NCI-H2081 (cell line): ENCODE measurements at regions not wholly inside any gene's neighbourhood (a gene's known extent, or its start where the extent isn't known, plus 50 kb on each side); places are given as distances from the start of the nearest gene placed in this dataset.

ENCODE experiments used
- DNase-seq, 2 experiments: peaks; one replicate each; lab custom pipeline; 2025; lab: John Stamatoyannopoulos, UW

GRCh38 chr1:94325377-94326302, 88.3 kb upstream of the ARHGAP29 start:
- DNase-seq = peak; percentile 7 to 54

- DNase-seq = no peak
Observed at GRCh38 chr1:94324178-94324544, 86.8 kb upstream of the ARHGAP29 start.

DNA sequence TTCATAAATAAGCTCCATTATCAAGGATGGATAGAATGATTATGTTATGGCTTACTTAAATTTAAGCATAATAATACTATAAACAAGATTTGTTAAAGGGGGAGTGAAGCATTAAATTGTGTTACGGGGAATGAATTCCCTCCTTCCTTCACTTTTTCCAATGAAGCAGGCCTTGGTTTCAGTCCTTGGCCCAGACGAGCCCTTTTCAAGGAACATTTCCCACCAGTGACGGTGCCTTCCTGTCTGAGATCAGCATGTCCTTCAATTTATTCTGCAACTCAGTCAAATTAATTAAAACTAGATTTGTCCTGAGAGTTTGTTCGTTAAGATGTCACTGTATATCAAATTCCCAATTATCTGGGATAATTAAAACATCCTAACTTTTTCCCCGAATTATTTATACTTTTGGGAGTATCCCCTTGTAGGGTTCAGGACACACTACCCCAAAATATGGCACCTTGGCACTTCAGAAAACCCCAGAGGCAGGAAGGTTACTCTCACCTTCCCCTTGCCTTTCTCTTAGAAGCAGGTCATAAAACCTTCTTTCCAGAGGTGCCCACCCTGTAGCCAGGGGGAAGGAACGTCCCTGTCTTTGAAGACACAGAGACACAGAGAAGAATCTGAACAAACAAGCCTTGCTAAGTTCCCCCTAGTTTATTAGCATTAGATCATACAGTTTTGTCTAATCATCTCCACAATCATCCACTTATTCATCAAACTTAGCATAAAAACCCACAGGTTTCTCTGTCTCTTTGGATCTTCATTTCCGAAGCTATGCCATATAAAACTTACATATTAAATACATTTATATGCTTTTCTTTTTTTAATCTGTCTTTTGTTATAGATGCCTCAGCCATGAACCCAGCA, 86.2 kb upstream of the ARHGAP29 start:
- no peak for DNase-seq

DNA sequence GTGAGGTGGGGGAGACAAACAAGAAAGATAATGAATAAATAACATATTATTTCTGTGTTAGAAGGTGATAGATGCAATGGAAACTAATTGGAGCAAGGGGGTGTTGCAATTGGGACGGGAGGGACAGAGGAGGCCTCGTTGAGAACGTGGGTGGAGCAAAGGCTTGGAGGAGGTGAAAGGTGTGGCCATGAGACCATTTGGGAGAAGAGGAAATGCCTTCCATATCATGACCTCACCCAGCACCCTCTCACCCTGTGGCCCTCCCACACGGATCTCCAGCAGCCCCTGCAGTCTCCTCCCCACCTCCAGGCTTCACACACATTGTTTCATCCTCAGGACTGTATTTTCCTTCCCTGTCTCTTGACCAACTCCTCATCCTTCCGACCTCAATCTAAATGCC, 85.3 kb upstream of the ARHGAP29 start:
- peak in 1 of 2 experiments; percentile 20 for DNase-seq

- peak; percentile 79 to 91 for DNase-seq
Observed at GRCh38 chr1:94321662-94322061, 84.3 kb upstream of the ARHGAP29 start.

DNA sequence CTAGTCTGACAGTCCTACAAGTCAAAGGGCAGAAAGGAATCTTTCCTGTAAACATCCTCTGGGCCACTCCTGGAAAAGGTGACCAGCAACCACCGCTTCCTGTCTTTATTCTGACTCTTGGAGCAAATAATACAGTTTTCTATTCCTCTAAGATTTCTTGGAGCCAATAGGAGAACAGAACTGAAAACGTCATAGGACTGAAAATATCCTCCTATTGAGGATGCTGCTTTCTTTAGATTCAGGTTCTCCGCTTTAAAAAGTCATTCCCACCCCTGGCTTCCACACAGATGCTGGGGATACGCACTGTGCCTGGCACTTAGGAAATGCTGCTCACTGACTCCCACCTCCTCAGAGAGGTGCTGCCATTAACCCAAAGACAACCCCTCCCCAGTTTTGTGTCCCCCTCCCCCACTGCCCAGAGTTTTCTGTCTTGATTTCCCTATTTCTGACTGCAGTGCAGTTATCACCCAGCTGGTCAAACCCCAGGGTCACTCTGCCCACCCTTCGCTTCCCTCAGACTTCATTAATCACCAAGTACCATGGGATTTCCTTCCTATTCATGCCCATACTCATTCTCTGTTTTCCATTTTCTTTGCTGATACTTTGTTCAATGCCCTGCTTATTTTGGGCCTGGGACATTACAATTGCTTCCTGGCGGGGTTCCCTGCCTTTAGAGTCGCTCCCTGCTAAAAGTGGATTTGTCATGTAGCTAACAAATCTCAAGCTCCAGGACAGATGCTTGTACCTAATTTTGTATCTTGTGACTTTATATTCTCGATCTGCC, 82.1 kb upstream of the ARHGAP29 start:
- no peak for DNase-seq

DNA sequence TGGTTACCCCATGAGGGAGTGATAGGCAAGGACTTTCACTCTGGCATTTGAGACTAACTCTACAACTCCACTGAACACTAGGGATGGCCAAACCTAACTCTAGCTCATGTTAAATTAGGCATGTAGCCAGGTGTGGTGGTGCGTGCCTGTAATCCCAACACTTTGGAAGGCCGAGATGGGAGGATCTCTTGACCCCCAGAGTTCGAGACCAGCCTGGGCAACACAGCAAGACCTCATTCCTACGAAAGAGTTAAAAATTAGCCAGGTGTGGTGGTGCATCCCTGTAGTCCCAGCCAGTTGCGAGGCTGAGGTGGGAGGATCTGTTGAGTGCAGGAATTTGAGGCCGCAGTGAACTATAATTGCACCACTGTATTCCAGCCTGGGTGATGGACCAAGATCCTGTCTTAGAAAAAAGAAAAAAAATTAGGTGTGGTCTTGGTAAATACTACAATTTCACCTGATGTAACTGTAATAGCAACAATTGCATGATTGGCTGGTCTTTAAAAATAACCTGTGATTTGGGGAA, 81.2 kb upstream of the ARHGAP29 start:
- no peak for DNase-seq

- DNase-seq = no peak
Observed at GRCh38 chr1:94317790-94318188, 80.4 kb upstream of the ARHGAP29 start.

DNA sequence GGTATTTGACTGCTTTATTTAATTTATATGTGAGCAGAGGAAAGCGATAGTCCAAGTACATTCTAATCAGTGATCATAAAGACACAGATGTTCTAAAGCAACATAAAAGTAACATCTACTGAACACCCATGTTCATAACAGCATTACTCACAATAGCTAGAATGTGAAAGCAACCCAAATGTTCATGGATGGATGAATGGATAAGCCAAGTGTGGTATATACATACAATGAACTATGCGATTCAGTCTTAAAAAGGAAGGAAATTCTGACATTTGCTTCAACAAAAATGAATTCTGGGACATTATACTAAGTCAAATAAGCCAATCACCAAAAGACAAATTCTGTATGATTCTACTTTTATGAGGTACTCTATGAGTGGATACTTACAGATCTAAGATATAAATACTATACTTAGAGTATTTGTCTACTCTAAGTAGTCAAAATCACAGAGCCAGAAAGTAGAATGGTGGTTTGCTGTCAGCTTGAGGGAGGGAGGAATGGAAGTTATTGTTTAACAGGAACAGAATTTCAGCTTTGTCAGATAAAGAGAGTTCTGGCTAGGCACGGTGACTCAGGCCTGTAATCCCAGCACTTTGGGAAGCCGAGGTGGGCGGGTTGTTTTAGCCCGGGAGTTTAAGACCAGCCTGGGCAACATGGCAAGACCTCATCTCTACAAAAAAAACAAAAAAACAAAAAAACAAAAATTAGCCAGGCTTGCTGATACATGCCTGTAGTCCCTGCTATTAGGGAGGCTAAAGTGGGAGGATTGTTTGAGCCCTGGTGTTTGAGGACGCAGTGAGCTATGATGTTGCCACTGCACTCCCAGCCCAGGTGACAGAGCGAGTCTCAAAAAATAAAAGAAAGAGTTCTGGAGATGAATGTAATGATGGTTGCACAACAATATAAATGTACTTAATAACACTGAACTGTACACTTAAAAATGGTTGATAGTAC, 79.7 kb upstream of the ARHGAP29 start:
- DNase-seq = no peak

- no peak for DNase-seq
Observed at GRCh38 chr1:94316183-94316582, 78.8 kb upstream of the ARHGAP29 start.

- DNase-seq = no peak
Observed at GRCh38 chr1:94315552-94316116, 78.2 kb upstream of the ARHGAP29 start.

DNA sequence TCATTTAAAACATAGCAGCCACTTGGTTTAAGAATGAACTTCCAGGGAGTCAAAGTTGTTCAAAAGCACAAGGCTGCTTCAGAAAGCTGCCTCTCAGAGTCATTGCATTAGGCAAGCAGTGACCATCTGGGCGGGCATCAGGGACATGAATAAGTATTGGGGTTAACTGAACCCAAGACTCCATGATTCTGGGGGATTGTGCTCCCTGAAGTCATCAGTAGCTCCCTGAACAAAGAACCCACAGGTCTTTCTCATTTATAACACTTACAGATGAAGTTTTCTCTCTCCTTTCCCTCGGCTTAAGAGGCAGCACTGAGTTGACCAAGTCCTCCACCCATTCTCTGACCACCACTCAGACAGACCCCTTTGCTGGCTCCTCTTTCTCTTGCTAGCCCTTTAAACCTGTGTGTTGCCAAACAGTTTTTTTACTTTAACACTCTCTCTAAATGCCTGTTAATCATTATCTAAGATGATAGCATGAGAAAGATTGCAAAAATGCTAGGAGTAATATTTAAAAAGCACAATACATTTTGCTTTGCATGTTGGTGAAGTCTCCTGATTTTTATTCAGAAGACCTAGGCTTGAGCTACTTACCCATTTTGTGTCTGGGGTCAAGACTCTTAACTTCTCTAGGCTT, 77.0 kb upstream of the ARHGAP29 start:
- DNase-seq = no peak

DNA sequence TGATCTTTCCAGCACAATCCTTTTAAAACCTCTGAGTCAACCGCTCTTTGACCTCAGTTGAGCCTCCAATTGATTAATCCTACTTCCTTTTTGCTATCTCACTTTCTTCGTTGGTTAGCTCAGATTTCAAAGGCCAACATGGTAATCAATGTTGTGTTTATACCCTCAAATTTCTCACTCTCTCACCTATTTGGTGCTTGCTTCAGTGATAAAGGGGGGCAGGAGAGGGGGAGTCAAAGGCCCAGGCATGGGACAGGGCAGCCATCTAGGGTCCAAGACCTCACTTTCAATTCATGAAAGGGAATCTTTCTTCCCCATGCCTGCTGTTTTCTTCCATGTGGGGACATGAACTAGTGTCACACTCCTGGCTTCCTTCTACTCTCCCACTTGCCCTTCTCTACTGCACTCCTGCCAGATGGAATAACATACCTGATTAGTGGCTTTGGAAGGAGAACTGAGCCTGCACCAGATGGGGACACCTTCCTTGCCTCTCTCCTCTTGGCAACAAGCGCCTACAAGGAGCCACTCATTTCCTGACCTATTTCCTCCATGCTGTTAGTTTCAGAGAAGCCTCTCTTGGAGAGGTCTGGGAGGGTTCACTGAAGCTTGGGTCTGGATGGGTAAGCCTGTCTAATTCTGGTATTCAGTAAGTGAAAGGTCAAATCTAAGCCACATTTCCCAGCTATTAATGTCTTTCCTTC, 73.3 kb upstream of the ARHGAP29 start:
- no peak for DNase-seq

DNA sequence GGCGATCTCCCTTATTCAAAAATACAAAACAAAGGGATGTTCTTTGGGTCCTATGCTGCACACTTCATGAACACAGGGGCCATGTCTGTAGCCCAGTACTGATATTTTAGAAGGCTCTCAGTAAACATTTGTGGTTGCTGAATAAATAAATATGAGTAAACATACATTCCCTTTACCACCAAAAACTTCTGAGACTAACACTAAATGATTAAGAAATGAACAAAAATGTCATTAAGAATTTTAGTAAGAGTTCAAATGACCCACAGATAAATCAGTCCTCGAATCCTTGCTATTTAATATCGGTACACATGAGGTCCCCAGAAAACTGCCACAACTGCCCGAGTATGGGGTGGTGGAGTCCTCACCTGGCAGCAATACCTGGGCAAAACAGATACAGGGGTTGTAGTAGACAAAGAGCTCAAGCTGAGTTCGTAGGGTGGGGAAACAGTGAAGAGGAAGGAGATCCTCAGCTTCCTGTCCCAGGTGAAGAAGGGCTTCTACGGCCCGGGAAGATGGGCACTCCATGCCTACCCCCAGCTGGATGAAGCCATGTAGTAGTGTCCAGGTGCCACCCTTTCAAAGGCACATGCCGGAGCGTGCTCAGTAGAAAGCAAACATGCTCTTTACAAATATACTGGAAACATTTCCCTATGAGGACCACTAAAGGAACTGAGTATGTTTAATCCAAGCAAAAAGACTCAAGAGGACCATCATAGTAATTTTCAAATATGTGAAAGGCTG, 72.6 kb upstream of the ARHGAP29 start:
- no peak for DNase-seq

- no peak for DNase-seq
Observed at GRCh38 chr1:94309216-94309615, 71.8 kb upstream of the ARHGAP29 start.

GRCh38 chr1:94306521-94306920, 69.1 kb upstream of the ARHGAP29 start:
- DNase-seq = no peak

- DNase-seq = no peak
Observed at GRCh38 chr1:94305704-94306103, 68.3 kb upstream of the ARHGAP29 start.

GRCh38 chr1:94304553-94304952, 67.2 kb upstream of the ARHGAP29 start:
- no peak for DNase-seq

- DNase-seq = no peak
Observed at GRCh38 chr1:94303005-94303404, 65.6 kb upstream of the ARHGAP29 start.
